BJ (cell line): ENCODE measurements at regions not wholly inside any gene's neighbourhood (a gene's known extent, or its start where the extent isn't known, plus 50 kb on each side); places are given as distances from the start of the nearest gene placed in this dataset.

Experiments used
- CTCF ChIA-PET: fragments of 350-600 bp; formaldehyde crosslinking; extraction: SDS; loops from one replicate; lab custom pipeline; 2021; ENCODE audit warnings: antibody characterized with exemption, inconsistent platforms; lab: Yijun Ruan, JAX
- POLR2A ChIA-PET: fragments of 300-600 bp; sonication (Branson Sonifier 250); formaldehyde crosslinking; extraction: SDS; loops from one replicate; lab custom pipeline; 2021; ENCODE audit warnings: antibody characterized with exemption; lab: Charles Lee
- DNase-seq: peaks from one replicate; pipeline ENCODE4 v3.0.0-alpha.2; 2011; ENCODE audit warnings: low read depth
- H3K27me3 ChIP-seq: 2 replicates; pipeline ENCODE4 v1.6.0; 2011; ENCODE audit warnings: low read length; ENCODE audit not compliant: control insufficient read depth, insufficient read depth
- H3K36me3 ChIP-seq: 2 replicates; pipeline ENCODE4 v1.5.1; 2011; ENCODE audit warnings: low read length; ENCODE audit not compliant: control insufficient read depth, insufficient read depth
- H3K4me3 ChIP-seq: 2 replicates; pipeline ENCODE4 v1.5.1; 2011; ENCODE audit warnings: low read depth, mild to moderate bottlenecking, control low read depth, low read length
- CTCF ChIP-seq: IDR thresholded peaks from 2 replicates; pipeline ENCODE4 v1.5.1; 2011; ENCODE audit warnings: low read depth, mild to moderate bottlenecking, control low read depth, inconsistent platforms, low read length, moderate library complexity; ENCODE audit not compliant: insufficient read depth

- no peak for TF ChIP-seq CTCF
- Histone ChIP-seq H3K36me3 (no peaks in the 10 kb centered on the region), H3K27me3 (no peaks in the 10 kb centered on the region), H3K4me3 (no peak overlapping the region)
- peak; percentile 78 for DNase-seq
- POLR2A ChIA-PET = no interaction called here
- CTCF ChIA-PET = interaction anchor here (0.7 to 1.5 kb wide), 3 partner anchors 14 to 208 kb away, joined by 3 read pairs; no protein-coding TSS in a partner anchor
Measured at GRCh38 chr11:128052912-128053641, 534.3 kb downstream of the ETS1 start.

- Histone ChIP-seq H3K4me3 (no peak overlapping the region), H3K27me3 (no peaks in the 10 kb centered on the region), H3K36me3 (no peaks in the 10 kb centered on the region)
- POLR2A ChIA-PET = no interaction called here
- TF ChIP-seq CTCF = no peak
- DNase-seq = no peak
- CTCF ChIA-PET = interaction anchor here (1.1 to 3.0 kb wide), 2 partner anchors 10 to 16 kb away, joined by 4 to 12 read pairs; no protein-coding TSS in a partner anchor
Measured at GRCh38 chr11:128048121-128048520, 539.2 kb downstream of the ETS1 start.

GRCh38 chr11:128047026-128047425 lies 540.3 kb downstream of the ETS1 start:
- Histone ChIP-seq H3K4me3 (no peak overlapping the region), H3K27me3 (no peaks in the 10 kb centered on the region), H3K36me3 (no peaks in the 10 kb centered on the region)
- POLR2A ChIA-PET = no interaction called here
- no peak for TF ChIP-seq CTCF
- DNase-seq = no peak
- CTCF ChIA-PET = interaction anchor here (1.1 to 3.0 kb wide), 2 partner anchors 9 to 15 kb away, joined by 4 to 12 read pairs; no protein-coding TSS in a partner anchor

- H3K27me3 ChIP-seq = no peaks in the 10 kb centered on the region
- CTCF ChIA-PET = no interaction called here
Measured at GRCh38 chr11:128046213-128046612, 541.1 kb downstream of the ETS1 start.

More at GRCh38 chr11:128046213-128046612, 541.1 kb downstream of the ETS1 start:
- no peak for TF ChIP-seq CTCF
- Histone ChIP-seq H3K36me3 (no peaks in the 10 kb centered on the region), H3K4me3 (no peak overlapping the region)
- POLR2A ChIA-PET = no interaction called here
- no peak for DNase-seq
